ENCODE measurements at regions not wholly inside any gene's neighbourhood (a gene's known extent, or its start where the extent isn't known, plus 50 kb on each side); places are given as distances from the start of the nearest gene placed in this dataset.
A peak's percentile ranks its signal among the peaks of the same experiment; 100 is the strongest.

- Histone ChIP-seq H3K27ac (peak overlapping the region; percentile 42), H3K4me3 (no peak overlapping the region), H4K20me1 (ENCODE audit: insufficient read depth) (no peaks in the 10 kb centered on the region), H3K79me2 (ENCODE audit: low read depth) (no peaks in the 10 kb centered on the region), H3K27me3 (ENCODE audit: insufficient read depth, low read depth) (no peaks in the 10 kb centered on the region), H3K9me3 (ENCODE audit: insufficient read depth, low read depth) (no peaks in the 10 kb centered on the region), H3K4me1 (replicated peaks; ENCODE audit: insufficient read depth) (peaks cover 24% of the 10 kb centered on the region), H3K9me2 (ENCODE audit: insufficient read depth) (no peaks in the 10 kb centered on the region), H3F3A (ENCODE audit: insufficient read depth, low read depth) (peaks cover 8% of the 10 kb centered on the region), H2AFZ (no peak overlapping the region), H3K4me2 (no peak overlapping the region), H3K36me3 (ENCODE audit: low read depth) (no peaks in the 10 kb centered on the region)
- no TSS peak for BruUV-seq (replicated peaks)
- no peak for TF ChIP-seq EZH2 (IDR thresholded peaks at IDR 0.05; ENCODE audit: low read depth)
- TF ChIP-seq, protein P1, sequence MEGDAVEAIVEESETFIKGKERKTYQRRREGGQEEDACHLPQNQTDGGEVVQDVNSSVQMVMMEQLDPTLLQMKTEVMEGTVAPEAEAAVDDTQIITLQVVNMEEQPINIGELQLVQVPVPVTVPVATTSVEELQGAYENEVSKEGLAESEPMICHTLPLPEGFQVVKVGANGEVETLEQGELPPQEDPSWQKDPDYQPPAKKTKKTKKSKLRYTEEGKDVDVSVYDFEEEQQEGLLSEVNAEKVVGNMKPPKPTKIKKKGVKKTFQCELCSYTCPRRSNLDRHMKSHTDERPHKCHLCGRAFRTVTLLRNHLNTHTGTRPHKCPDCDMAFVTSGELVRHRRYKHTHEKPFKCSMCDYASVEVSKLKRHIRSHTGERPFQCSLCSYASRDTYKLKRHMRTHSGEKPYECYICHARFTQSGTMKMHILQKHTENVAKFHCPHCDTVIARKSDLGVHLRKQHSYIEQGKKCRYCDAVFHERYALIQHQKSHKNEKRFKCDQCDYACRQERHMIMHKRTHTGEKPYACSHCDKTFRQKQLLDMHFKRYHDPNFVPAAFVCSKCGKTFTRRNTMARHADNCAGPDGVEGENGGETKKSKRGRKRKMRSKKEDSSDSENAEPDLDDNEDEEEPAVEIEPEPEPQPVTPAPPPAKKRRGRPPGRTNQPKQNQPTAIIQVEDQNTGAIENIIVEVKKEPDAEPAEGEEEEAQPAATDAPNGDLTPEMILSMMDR (conservative IDR thresholded peaks at IDR 0.05), result no peak
- no peak for DNase-seq
- ChIA-PET CTCF (no interaction called here), POLR2A (ENCODE audit: unreplicated experiment) (no interaction called here)
- intact Hi-C loops (cut with micrococcal nuclease; ENCODE audit: unreplicated experiment), result no loop called here
These were observed 124.5 kb upstream of the FST start for GRCh38 chr5:53355931-53356330.

- Histone ChIP-seq H3K36me3 (ENCODE audit: low read depth) (no peaks in the 10 kb centered on the region), H3K4me2 (no peak overlapping the region), H3K4me3 (no peak overlapping the region), H3K9me2 (ENCODE audit: insufficient read depth) (no peaks in the 10 kb centered on the region), H3K27me3 (ENCODE audit: insufficient read depth, low read depth) (no peaks in the 10 kb centered on the region), H3F3A (ENCODE audit: insufficient read depth, low read depth) (peaks cover 23% of the 10 kb centered on the region), H3K4me1 (replicated peaks; ENCODE audit: insufficient read depth) (peaks cover 40% of the 10 kb centered on the region), H3K9me3 (ENCODE audit: insufficient read depth, low read depth) (no peaks in the 10 kb centered on the region), H2AFZ (no peak overlapping the region), H4K20me1 (ENCODE audit: insufficient read depth) (no peaks in the 10 kb centered on the region), H3K27ac (no peak overlapping the region), H3K79me2 (ENCODE audit: low read depth) (no peaks in the 10 kb centered on the region)
- no TSS peak for BruUV-seq (replicated peaks)
- TF ChIP-seq, protein P1 (conservative IDR thresholded peaks at IDR 0.05), result no peak
- no peak for TF ChIP-seq EZH2 (IDR thresholded peaks at IDR 0.05; ENCODE audit: low read depth)
- intact Hi-C loops (cut with micrococcal nuclease; ENCODE audit: unreplicated experiment), result no loop called here
- no peak for DNase-seq
- CTCF ChIA-PET, result no interaction called here
- POLR2A ChIA-PET (ENCODE audit: unreplicated experiment), result no interaction called here
These were observed 123.0 kb upstream of the FST start for GRCh38 chr5:53357439-53357838.

- ChIA-PET POLR2A (ENCODE audit: unreplicated experiment) (no interaction called here), CTCF (no interaction called here)
- no peak for DNase-seq
- Histone ChIP-seq H3K4me1 (replicated peaks; ENCODE audit: insufficient read depth) (peaks cover 51% of the 10 kb centered on the region), H3K36me3 (ENCODE audit: low read depth) (no peaks in the 10 kb centered on the region), H4K20me1 (ENCODE audit: insufficient read depth) (no peaks in the 10 kb centered on the region), H3K27ac (no peak overlapping the region), H3K9me2 (ENCODE audit: insufficient read depth) (no peaks in the 10 kb centered on the region), H3K4me2 (no peak overlapping the region), H3K9me3 (ENCODE audit: insufficient read depth, low read depth) (no peaks in the 10 kb centered on the region), H3K79me2 (ENCODE audit: low read depth) (no peaks in the 10 kb centered on the region), H3F3A (ENCODE audit: insufficient read depth, low read depth) (peaks cover 33% of the 10 kb centered on the region), H2AFZ (no peak overlapping the region), H3K4me3 (no peak overlapping the region), H3K27me3 (ENCODE audit: insufficient read depth, low read depth) (no peaks in the 10 kb centered on the region)
- no TSS peak for BruUV-seq (replicated peaks)
- no peak for TF ChIP-seq EZH2 (IDR thresholded peaks at IDR 0.05; ENCODE audit: low read depth)
- TF ChIP-seq, protein P1 (conservative IDR thresholded peaks at IDR 0.05), result no peak
- intact Hi-C loops (cut with micrococcal nuclease; ENCODE audit: unreplicated experiment), result no loop called here
These were observed 121.6 kb upstream of the FST start for GRCh38 chr5:53358794-53359193.

All from PC-9 (cell line).